NCI-H1694 (cell line): ENCODE measurements at regions not wholly inside any gene's neighbourhood (a gene's known extent, or its start where the extent isn't known, plus 50 kb on each side); places are given as distances from the start of the nearest gene placed in this dataset.
"Not testable (repeated sequence)": the region's sequence is repeated elsewhere in the genome, so short reads cannot be mapped to it uniquely, and the experiment has no call there.

Source experiments
- DNase-seq: peaks from one replicate; lab custom pipeline; 2025; lab: John Stamatoyannopoulos, UW

GRCh38 chr12:87678453-87678852 lies 350.7 kb downstream of the C12orf50 start:
- no peak for DNase-seq

GRCh38 chr12:87676731-87677130 lies 352.5 kb downstream of the C12orf50 start:
- DNase-seq = no peak

GRCh38 chr12:87671757-87672156 lies 357.4 kb downstream of the C12orf50 start:
- DNase-seq = no peak

- no peak for DNase-seq
Observed at GRCh38 chr12:87670448-87670847, 358.8 kb downstream of the C12orf50 start.

- no peak for DNase-seq
Observed at GRCh38 chr12:87667378-87667777, 361.8 kb downstream of the C12orf50 start.

- DNase-seq = no peak
Observed at GRCh38 chr12:87661786-87662377, 367.3 kb downstream of the C12orf50 start.

GRCh38 chr12:87660987-87661774 lies 368.0 kb downstream of the C12orf50 start:
- DNase-seq = no peak

GRCh38 chr12:87660291-87660690 lies 368.9 kb downstream of the C12orf50 start:
- DNase-seq = no peak

GRCh38 chr12:87656311-87656710 lies 372.9 kb downstream of the C12orf50 start:
- DNase-seq = no peak

- DNase-seq = no peak
Observed at GRCh38 chr12:87651670-87652425, 377.4 kb downstream of the C12orf50 start.

- no peak for DNase-seq
Observed at GRCh38 chr12:87642245-87642644, 387.0 kb downstream of the C12orf50 start.

- no peak for DNase-seq
Observed at GRCh38 chr12:87618199-87618598, 411.0 kb downstream of the C12orf50 start.

GRCh38 chr12:87612996-87613395 lies 416.2 kb downstream of the C12orf50 start:
- no peak for DNase-seq

- no peak for DNase-seq
Observed at GRCh38 chr12:87608321-87608720, 420.9 kb downstream of the C12orf50 start.

- DNase-seq = no peak
Observed at GRCh38 chr12:87603727-87604126, 425.5 kb downstream of the C12orf50 start.

- no peak for DNase-seq
Observed at GRCh38 chr12:87599459-87599858, 429.7 kb downstream of the C12orf50 start.

- DNase-seq = no peak
Observed at GRCh38 chr12:87597114-87597513, 432.1 kb downstream of the C12orf50 start.

GRCh38 chr12:87596636-87597035 lies 432.6 kb downstream of the C12orf50 start:
- no peak for DNase-seq

- no peak for DNase-seq
Observed at GRCh38 chr12:87596134-87596533, 433.1 kb downstream of the C12orf50 start.

- DNase-seq = no peak
Observed at GRCh38 chr12:87585882-87586557, 443.2 kb downstream of the C12orf50 start.

GRCh38 chr12:87579091-87579490 lies 450.1 kb downstream of the C12orf50 start:
- not testable (repeated sequence) for DNase-seq

GRCh38 chr12:87575906-87576305 lies 453.3 kb downstream of the C12orf50 start:
- DNase-seq = no peak
